ENCODE measurements at regions not wholly inside any gene's neighbourhood (a gene's known extent, or its start where the extent isn't known, plus 50 kb on each side); places are given as distances from the start of the nearest gene placed in this dataset.

GRCh38 chr10:45198486-45199204 lies 116.8 kb downstream of the OR13A1 start:
- no peak for DNase-seq

DNA sequence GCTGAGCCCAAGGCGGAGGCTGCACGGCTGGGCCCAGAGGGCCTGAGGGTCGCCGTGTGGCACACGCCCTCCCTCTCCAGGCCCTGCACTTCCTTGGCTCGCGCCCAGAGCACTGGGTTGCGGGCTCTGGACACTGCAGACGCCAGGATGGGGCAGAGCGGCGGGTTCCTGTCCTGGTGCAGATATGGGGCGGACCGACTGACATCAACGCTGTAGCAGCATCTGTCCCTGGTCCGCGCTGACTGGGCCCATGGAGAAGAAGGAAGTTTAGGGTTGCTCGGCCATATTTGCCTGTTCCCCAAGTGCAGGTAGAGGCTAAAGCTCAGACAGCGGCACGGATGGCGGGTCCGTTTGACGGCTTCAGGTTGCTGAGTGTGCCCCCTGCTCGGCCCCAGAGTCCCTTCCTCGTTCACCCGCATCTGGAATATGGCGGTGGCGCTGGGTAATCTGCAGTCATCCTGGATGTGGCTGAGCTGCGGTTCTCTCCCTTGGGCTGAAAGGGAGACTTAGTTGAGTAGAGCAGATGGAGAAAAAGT lies 116.1 kb downstream of the OR13A1 start:
- DNase-seq = no peak

DNA sequence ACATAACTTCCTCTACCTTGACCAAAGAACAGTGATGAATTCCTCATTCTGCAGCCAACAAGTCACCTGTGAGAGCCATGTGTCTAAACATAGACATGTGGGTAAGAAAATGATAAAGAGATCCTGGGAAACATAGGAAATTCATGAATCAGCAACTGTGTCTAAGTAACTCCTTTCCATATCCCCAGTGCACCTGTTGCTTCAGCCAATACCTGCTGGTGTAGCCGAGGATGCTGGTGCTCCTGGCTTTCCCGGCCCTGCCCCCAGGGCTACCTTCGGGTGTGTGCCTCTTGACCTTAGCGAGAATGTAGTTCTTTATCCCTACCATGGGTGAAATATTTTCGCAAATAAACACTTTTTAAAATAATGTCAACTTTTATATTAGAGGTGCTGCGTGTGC lies 114.1 kb downstream of the OR13A1 start:
- DNase-seq = no peak

DNA sequence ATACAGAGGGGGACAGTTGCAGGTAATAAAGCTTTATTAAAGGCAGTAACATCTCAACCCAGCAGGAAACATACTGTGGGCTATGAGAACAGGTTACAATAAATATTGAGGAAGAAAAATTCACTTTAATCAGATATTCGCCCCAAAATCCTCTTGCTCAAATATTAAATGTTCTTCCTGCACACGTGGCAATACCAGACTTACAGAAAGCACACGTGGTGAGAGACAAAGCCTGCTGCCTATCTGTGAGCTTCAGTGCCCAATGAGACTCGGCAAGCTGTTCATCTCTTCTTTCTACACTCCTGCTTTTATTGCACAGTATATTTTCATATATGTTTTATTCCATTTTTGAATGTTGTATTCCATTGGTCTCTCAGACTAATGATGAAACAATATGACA lies 113.2 kb downstream of the OR13A1 start:
- no peak for DNase-seq

- DNase-seq = no peak
Observed at GRCh38 chr10:45204954-45205775, 110.2 kb downstream of the OR13A1 start.

- no peak for DNase-seq
Observed at GRCh38 chr10:45209888-45210287, 105.5 kb downstream of the OR13A1 start.

- no peak for DNase-seq
Observed at GRCh38 chr10:45211576-45211975, 103.8 kb downstream of the OR13A1 start.

- no peak for DNase-seq
Observed at GRCh38 chr10:45219416-45219815, 96.0 kb downstream of the OR13A1 start.

DNA sequence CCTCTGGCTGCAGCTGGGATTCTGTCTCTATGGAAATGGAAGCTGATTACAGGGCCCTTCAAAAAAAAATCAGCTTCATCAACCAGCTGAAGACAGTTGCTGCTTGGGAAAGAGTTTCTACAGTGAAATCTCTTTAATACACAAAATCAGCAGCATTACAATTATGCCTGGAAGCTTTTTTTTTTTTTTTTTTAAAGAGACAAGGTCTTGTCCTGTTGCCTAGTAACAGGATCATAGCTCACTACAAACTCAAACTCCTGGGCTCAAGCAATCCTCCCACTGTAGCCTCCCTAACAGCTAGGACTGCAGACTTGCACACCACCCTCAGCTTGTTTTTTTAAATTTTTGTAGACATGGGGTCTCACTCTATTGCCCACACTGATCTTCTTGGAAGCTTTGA lies 94.5 kb downstream of the OR13A1 start:
- DNase-seq = no peak

DNA sequence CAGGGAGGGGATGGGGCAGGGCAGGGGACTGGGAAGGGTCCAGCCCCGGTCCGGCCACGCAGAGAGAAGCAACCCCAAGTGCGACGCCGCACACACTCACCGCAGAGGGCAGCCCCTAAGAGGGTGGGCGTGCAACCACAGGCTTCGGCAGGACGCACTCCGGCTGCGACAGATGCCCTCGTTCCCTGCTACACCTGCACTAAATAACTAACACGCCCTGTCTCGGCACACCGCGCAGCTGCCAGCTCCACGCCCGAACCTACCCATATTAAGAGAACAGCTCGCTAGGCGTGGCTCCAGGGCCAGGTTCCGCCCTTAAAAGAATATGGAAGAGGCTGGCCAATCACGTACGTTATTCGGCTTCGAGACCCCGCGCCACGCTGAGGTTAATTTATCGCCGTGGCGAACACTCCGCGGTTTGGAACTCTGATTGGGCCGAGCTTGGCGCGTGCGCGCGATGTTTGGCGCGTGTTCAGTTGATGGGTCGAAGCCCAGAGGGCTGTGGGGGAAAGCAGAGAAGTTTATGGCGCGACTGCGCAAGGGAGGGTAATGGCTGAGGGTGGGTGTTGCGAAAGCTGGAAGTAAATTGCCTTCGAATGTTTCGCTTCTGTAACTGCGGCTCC lies 91.1 kb downstream of the OR13A1 start:
- DNase-seq = no peak

DNA sequence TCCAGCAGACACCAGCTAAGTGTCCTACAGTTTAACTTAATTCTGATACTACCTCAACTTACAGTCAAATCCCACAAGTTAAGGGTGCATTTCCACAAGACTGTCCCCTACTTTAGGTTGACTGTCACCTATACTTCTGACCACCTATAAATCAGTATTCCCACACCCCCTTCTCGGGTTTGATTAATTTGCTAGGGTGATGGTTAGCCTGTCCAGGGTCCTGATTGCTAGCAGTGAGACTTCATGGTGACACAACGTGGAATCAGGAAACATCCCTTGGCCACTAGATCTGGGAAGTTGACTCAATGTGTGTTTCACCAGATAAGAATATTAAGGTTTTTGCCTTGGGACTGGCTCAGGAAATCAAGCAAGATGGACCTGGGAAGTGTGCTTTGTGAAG lies 88.4 kb downstream of the OR13A1 start:
- DNase-seq = no peak

DNA sequence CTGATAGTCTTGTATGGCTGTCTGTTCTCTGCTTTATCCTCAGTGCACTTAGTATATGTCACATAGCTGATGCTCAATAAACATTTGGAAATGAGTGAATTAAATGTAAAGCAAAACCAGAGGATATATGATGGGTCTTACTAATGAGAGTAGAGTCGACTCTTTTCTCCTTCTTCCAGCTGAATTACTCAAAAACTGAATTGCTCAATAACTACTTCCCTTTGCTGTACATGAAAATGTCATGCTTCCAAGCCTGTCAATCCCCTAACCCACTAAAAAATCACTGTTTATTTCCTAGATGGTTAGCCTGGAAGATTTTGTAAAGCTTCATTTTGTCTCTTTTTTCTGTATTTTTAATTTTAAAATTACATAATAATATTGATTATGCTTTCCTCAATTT lies 88.0 kb downstream of the OR13A1 start:
- peak; percentile 25 to 38 for DNase-seq

- DNase-seq = no peak
Observed at GRCh38 chr10:45229823-45230222, 85.6 kb downstream of the OR13A1 start.

GRCh38 chr10:45235260-45235769 lies 80.1 kb downstream of the OR13A1 start:
- DNase-seq = peak; percentile 50 to 76

- DNase-seq = peak in 1 of 2 experiments; percentile 1
Observed at GRCh38 chr10:45235798-45236220, 79.6 kb downstream of the OR13A1 start.

DNA sequence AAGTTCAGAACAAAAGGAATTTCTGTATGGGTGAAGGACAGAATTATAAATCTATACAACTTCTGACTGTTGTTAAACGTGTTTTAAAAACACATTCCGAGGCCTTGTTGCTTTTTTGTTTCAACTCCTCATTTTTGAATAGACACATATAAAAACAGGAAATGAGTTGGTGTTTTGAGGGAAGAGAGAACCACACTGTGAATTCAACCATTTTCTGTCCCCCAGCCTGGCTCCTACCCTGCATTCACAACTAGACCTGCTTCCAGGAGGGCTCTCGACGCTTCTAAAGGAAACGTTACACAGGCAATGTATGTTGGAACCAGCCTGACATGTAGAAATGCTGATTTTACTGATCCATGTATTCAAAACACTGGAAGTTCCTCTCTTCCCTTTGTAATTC lies 76.5 kb downstream of the OR13A1 start:
- DNase-seq = no peak

DNA sequence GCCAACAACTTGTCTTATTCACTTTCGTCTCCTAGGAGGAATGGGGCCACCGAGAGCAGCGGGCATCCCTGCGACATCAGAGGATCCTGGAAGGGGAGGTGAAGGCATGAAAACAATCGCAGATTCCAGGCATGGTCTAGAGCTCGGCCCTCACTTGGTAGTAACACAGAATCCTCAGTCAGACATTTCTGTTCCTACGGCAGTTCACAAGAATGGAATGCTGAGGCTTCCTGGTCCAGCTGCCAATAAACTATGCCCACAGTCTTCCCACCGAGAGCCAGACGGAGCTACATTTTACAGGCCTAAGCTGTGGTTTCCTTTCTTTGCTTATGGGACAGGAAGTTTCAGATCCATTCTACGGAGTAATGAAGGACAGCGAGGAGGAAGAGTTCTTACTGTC lies 75.8 kb downstream of the OR13A1 start:
- DNase-seq = no peak

DNA sequence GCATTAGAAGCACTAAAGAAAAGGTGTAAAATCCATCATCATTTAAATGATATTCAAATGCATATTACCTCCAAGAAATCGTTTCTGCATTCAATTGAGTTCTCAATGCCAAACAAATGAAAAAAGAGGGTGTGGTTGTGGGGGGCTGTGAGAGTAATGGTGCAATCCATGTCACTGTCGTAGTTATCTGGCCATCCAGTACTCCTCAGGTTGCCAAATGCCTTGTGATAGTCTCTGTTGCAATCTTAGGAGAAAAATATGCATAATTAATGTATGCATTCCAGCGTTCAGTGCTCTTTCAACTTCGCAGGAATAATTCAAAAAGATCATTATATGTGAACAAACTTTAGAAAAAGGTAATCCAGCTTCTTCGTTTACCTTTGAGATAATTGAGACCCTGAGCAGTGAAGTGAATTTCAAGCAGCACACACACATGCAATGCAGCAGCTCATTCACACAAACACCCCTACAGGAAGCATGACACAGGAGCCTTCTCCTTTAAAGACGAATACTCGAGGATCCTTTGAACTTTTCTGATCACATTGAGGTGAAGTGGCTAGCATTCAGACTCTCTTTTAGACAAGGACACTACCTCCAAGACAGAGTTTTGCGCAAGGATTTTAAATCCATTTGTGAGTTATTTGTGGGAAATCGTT lies 73.4 kb downstream of the OR13A1 start:
- DNase-seq = no peak

GRCh38 chr10:45243261-45243660 lies 72.1 kb downstream of the OR13A1 start:
- no peak for DNase-seq

GRCh38 chr10:45246522-45246921 lies 68.9 kb downstream of the OR13A1 start:
- no peak for DNase-seq

- peak; percentile 75 to 83 for DNase-seq
Observed at GRCh38 chr10:45249978-45250693, 65.3 kb downstream of the OR13A1 start.

GRCh38 chr10:45250694-45251075 lies 64.7 kb downstream of the OR13A1 start:
- peak in 1 of 2 experiments; percentile 22 for DNase-seq

Measured in AML-193 (cell line).